Activated T-helper 2 cell treated with anti-CD3 and anti-CD28 coated beads, Interferon-gamma antibody, Interleukin-2, Interleukin-4, amounts not matched to agents 10 μg/mL and 5 μg/mL and 100 μg/mL, durations not matched to agents 14 hours and 24 hours and 36 hours (primary cell): ENCODE measurements at regions not wholly inside any gene's neighbourhood (a gene's known extent, or its start where the extent isn't known, plus 50 kb on each side); places are given as distances from the start of the nearest gene placed in this dataset.
"Not testable (repeated sequence)": the region's sequence is repeated elsewhere in the genome, so short reads cannot be mapped to it uniquely, and the experiment has no call there.

Source experiments
- DNase-seq: peaks from one replicate; pipeline ENCODE4 v3.0.0; 2021; ENCODE audit warnings: low spot score
- H3K27ac Mint-ChIP-seq: one replicate; pipeline ENCODE4 v1.8.0; 2021; ENCODE audit warnings: mixed read lengths
- H3K27me3 Mint-ChIP-seq: one replicate; pipeline ENCODE4 v1.8.0; 2021; ENCODE audit warnings: low read depth, mixed read lengths
- H3K36me3 Mint-ChIP-seq: one replicate; pipeline ENCODE4 v1.8.0; 2021; ENCODE audit warnings: low read depth, mixed read lengths
- H3K4me1 Mint-ChIP-seq: one replicate; pipeline ENCODE4 v1.8.0; 2021; ENCODE audit warnings: low read depth, mixed read lengths
- H3K4me3 Mint-ChIP-seq: one replicate; pipeline ENCODE4 v1.8.0; 2021; ENCODE audit warnings: low read depth, mild to moderate bottlenecking, moderate library complexity, mixed read lengths
- H3K9me3 Mint-ChIP-seq: one replicate; pipeline ENCODE4 v1.8.0; 2021; ENCODE audit warnings: mixed read lengths
- intact Hi-C: fragments of 100-400 bp; cut with micrococcal nuclease; formaldehyde crosslinking; loops from one replicate; pipeline ENCODE4 v1.15.1; 2023

DNA sequence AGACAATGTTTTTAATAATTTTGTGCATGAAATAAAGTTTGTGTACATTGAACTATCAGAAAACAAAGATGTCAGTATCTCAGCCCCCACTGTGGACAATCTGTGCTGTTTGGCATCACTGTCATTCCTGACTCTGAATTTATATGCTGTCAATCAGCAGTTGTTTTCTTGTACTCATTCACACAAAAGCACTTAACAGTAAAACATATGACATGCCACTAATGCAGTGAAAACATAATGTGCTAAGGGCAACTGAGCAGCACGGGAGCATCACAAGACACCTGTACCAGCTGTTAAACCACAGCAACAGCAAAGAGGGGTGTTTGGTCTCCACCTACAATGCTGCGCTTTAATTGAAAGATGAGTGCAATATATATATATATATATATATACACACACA is 647.8 kb upstream of the SLC35B3 start:
- Mint-ChIP-seq H3K4me1 (no peaks in the 10 kb centered on the region), H3K4me3 (no peak overlapping the region), H3K36me3 (no peaks in the 10 kb centered on the region), H3K9me3 (no peaks in the 10 kb centered on the region), H3K27ac (no peak overlapping the region), H3K27me3 (no peaks in the 10 kb centered on the region)
- DNase-seq: no peak
- intact Hi-C loops: no loop called here

DNA sequence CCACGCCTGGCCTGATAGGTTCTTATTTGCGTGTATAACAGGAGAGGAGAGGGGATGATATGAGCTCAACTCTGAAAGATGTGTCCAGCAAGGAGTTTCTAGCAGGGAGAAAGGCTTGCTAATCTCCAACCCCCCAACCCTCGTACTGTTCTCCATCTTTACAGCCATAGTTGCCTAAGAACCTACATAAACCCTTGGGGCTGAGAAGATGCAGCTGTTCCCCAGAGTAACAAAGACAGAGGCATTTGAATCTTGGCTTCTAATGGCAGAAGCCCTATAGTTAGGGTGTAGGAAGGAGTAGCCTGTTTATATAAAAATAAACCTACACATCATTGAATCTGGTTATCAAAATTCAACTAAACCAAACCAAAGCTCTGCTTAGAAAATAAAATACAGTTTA is 631.4 kb upstream of the SLC35B3 start:
- Mint-ChIP-seq H3K27me3 (no peaks in the 10 kb centered on the region), H3K27ac (no peak overlapping the region), H3K36me3 (no peaks in the 10 kb centered on the region), H3K4me1 (no peaks in the 10 kb centered on the region), H3K9me3 (no peaks in the 10 kb centered on the region), H3K4me3 (no peak overlapping the region)
- intact Hi-C loops: no loop called here
- DNase-seq: no peak

DNA sequence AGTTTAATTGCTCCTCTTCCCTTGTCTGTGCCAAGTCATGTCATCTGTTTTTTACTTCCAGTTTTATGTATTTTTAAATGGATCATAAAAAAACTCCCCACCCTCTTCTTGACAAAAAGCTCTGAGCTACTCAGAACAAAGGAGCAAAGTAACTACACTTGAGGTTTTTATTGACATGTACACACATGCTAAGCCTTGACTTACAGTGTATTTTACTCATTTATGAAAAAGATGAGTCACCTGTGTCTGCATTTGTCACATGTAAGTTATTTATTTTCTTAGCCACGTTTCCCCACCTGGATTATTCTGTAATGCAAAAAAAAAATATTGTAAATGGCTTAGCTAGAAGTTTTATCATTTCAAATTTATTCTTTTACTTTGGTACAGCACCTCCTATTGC is 628.8 kb upstream of the SLC35B3 start:
- intact Hi-C loops: no loop called here
- no peak for DNase-seq
- Mint-ChIP-seq H3K4me1 (no peaks in the 10 kb centered on the region), H3K27ac (no peak overlapping the region), H3K9me3 (no peaks in the 10 kb centered on the region), H3K27me3 (no peaks in the 10 kb centered on the region), H3K36me3 (no peaks in the 10 kb centered on the region), H3K4me3 (no peak overlapping the region)

DNA sequence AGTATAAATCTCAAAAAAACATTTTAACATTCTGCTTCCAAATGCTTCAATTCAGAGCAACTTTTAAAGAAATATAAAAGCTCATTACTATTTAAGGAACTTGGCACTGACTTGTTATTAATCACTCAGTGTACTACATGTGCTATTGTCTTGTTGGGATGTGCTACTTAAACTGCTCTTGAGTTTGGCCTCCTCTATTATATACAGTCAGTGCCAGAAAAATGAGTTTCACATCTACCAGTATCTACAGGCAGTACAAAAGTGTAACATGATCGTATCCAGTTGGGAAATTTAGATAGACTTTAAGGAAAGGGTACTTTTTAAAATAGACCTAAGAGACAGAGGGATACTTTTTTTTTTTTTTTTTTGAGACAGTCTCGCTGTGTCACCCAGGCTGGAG is 627.3 kb upstream of the SLC35B3 start:
- no peak overlapping the region for H3K27ac Mint-ChIP-seq
- DNase-seq: no peak
- no peaks in the 10 kb centered on the region for H3K9me3 Mint-ChIP-seq
- no peaks in the 10 kb centered on the region for H3K27me3 Mint-ChIP-seq
- H3K36me3 Mint-ChIP-seq: no peaks in the 10 kb centered on the region
- no peak overlapping the region for H3K4me3 Mint-ChIP-seq
- H3K4me1 Mint-ChIP-seq: no peaks in the 10 kb centered on the region
- intact Hi-C loops: no loop called here

DNA sequence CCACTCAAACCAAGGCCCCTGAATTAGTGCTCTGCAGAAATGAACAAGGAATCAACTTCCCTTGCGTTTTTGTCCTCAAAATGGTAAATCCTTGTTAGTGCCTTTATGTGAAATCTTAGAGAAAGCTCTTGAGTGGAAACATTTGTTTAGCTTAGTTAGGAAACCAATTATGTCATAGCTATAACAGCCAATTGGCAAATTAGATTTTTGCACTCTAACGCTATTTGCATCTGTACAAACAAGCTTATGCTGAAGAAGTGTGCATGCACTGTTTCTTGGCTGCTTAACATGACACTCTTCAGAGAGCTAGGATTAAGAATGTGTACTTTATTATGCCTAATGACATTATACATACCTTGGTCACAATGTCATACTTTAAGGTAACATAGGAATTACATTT is 622.6 kb upstream of the SLC35B3 start:
- Mint-ChIP-seq H3K4me1 (no peaks in the 10 kb centered on the region), H3K27ac (no peak overlapping the region), H3K9me3 (no peaks in the 10 kb centered on the region), H3K36me3 (no peaks in the 10 kb centered on the region), H3K4me3 (no peak overlapping the region), H3K27me3 (no peaks in the 10 kb centered on the region)
- intact Hi-C loops: no loop called here
- DNase-seq: no peak

DNA sequence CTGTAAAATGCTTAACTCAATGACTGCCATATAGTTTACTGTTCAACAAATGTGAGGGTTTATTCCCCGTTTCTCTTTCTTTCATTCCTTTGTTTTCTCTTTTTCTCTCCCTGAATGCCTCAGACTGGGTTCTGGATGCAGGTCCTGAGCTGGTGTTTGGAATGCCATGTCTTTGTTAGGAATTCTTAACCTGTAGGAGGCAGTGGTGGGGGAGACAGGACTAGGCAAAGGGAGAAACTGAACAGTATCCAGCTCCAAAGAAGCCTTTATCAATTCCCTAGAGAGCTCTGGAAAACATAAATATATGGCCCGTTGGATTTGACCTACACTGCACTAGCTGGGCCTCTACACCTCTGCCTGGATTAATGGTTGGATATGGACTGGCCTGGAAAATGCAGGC is 621.2 kb upstream of the SLC35B3 start:
- Mint-ChIP-seq H3K36me3 (no peaks in the 10 kb centered on the region), H3K27me3 (no peaks in the 10 kb centered on the region), H3K9me3 (no peaks in the 10 kb centered on the region), H3K4me3 (no peak overlapping the region), H3K27ac (no peak overlapping the region), H3K4me1 (no peaks in the 10 kb centered on the region)
- no peak for DNase-seq
- intact Hi-C loops: no loop called here

DNA sequence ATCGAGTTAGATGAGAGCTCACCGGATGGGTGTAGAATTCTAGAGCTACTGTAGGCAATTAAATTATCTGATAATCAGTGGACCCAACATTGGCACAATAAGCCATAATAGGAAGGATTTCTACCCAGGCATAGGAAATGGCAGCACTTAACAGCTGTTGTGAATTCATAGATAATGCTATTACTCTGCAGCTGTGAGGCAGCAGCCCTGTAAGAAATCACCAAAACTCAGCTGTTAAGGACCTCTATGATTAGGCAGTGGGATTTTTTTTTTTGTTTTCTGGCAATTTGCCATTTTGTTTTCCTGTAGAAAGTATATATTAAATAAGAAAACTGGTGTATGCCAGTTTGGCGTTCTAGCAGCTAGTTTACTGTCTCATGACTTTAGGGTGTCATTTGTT is 609.1 kb upstream of the SLC35B3 start:
- Mint-ChIP-seq H3K27me3 (no peaks in the 10 kb centered on the region), H3K4me3 (no peak overlapping the region), H3K9me3 (peaks cover 15% of the 10 kb centered on the region), H3K27ac (no peak overlapping the region), H3K4me1 (no peaks in the 10 kb centered on the region), H3K36me3 (no peaks in the 10 kb centered on the region)
- DNase-seq: no peak
- intact Hi-C loops: no loop called here

DNA sequence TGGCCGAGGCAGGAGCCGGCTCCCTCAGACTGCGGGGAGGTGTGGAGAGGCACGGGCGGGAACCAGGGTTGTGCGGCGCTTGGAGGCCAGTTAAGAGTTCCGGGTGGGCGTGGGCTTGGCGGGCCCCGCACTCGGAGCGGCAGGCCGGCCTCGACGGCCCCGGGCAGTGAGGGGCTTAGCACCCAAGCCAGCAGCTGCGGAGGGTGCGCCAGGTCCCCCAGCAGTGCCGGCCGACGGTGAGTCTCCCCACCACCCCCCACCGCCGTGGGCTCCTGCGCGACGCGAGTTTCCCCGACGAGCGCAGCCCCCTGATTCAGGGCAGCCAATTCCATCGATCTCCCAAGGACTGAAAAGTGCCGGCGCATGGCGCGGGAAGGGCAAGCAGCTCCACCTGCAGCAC is 605.4 kb upstream of the SLC35B3 start:
- no peak for DNase-seq
- Mint-ChIP-seq H3K9me3 (peaks cover 15% of the 10 kb centered on the region), H3K27me3 (no peaks in the 10 kb centered on the region), H3K4me1 (no peaks in the 10 kb centered on the region), H3K36me3 (no peaks in the 10 kb centered on the region), H3K4me3 (no peak overlapping the region), H3K27ac (no peak overlapping the region)
- intact Hi-C loops: no loop called here

DNA sequence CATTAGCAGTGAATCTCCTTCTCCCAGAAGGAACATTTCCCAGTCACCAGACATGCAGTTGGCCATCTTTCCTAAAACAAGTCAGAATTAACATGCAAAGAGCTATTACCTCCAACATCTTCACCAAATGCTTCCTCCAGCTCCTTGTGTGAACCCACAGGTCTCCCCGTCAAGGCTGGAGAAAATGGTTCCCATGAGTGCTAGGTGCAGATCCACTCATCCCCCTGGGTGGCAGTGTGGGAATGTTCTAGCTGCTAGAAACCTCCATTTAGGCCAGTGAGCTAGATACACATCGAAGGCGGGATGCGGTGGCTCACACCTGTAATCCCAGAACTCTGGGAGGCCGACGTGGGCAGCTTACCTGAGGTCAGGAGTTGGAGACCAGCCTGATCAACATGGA is 603.9 kb upstream of the SLC35B3 start:
- intact Hi-C loops: no loop called here
- no peak for DNase-seq
- Mint-ChIP-seq H3K27ac (no peak overlapping the region), H3K4me3 (no peak overlapping the region), H3K4me1 (no peaks in the 10 kb centered on the region), H3K27me3 (no peaks in the 10 kb centered on the region), H3K9me3 (peaks cover 15% of the 10 kb centered on the region), H3K36me3 (no peaks in the 10 kb centered on the region)

DNA sequence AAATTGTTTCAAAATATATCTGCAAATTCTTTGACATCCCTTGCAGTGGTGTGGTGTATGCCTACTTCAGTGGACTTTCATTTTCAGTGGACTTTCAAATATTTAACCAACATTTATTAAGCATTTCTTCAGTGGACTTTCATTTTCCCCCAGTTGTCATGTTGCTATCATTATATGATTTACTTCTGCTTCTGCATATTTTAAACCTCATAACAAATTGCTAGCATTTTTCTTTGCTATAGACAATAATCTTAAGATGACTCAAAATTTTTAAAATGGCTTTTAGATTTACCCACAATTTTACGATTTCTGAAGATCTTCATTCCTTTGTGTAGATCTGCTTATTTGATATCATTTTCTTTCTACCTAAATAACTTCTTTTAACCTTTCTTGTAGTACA is 592.7 kb upstream of the SLC35B3 start:
- intact Hi-C loops: no loop called here
- peaks cover 4% of the 10 kb centered on the region for H3K4me1 Mint-ChIP-seq
- DNase-seq: no peak
- H3K27ac Mint-ChIP-seq: no peak overlapping the region
- H3K27me3 Mint-ChIP-seq: peaks cover 3% of the 10 kb centered on the region
- no peaks in the 10 kb centered on the region for H3K36me3 Mint-ChIP-seq
- H3K4me3 Mint-ChIP-seq: no peak overlapping the region
- H3K9me3 Mint-ChIP-seq: no peaks in the 10 kb centered on the region

DNA sequence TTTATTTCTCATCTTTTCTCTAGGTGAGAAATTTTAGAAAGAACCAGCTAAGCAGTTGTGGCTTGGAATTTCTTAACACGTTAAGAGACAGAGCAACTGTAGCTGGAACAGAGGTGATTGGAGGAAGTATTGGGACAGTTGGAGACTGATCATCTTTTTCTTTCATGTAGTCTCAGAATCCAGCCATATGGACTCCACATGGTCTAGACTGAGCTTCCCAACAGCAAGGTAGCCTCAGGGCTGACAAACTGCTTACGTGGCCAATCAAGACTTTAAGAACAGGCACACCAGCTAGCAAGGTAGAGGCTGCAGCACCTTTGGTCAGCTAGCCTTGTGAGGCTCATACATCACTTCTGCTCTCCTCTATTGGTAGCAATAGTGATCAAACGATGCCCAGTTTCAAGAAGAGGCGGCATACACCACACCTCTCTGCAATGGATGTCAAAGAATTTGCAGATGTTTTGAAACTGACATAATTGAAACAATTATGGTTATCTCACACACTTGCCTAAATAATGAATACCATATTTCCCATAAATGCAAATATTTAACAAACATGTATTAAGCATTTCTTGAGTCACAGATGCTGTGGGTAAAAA is 590.5 kb upstream of the SLC35B3 start:
- no peaks in the 10 kb centered on the region for H3K9me3 Mint-ChIP-seq
- H3K4me1 Mint-ChIP-seq: peaks cover 4% of the 10 kb centered on the region
- intact Hi-C loops: no loop called here
- DNase-seq: no peak
- H3K27me3 Mint-ChIP-seq: peaks cover 3% of the 10 kb centered on the region
- H3K4me3 Mint-ChIP-seq: no peak overlapping the region
- H3K27ac Mint-ChIP-seq: no peak overlapping the region
- H3K36me3 Mint-ChIP-seq: no peaks in the 10 kb centered on the region

DNA sequence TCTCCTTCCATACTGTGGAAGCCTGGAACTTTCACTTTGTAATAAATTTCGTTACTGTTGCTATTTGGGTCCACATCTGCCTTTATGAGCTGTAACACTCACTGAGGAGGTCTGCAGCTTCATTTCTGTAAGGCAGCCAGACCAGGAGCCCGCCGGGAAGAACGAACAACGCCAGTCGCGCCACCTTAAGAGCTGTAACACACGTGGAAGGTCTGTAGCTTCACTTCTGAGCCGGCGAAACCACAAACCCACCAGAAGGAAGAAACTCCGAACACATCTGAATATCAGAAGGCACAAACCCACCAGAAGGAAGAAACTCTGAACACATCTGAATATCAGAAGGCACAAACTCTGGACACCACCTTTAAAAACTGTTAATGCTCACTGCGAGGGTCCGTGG is 589.9 kb upstream of the SLC35B3 start:
- H3K36me3 Mint-ChIP-seq: no peaks in the 10 kb centered on the region
- peaks cover 3% of the 10 kb centered on the region for H3K27me3 Mint-ChIP-seq
- H3K9me3 Mint-ChIP-seq: no peaks in the 10 kb centered on the region
- DNase-seq: no peak
- no peak overlapping the region for H3K27ac Mint-ChIP-seq
- peak overlapping the region; percentile 34 for H3K4me3 Mint-ChIP-seq
- H3K4me1 Mint-ChIP-seq: peaks cover 4% of the 10 kb centered on the region
- intact Hi-C loops: no loop called here

DNA sequence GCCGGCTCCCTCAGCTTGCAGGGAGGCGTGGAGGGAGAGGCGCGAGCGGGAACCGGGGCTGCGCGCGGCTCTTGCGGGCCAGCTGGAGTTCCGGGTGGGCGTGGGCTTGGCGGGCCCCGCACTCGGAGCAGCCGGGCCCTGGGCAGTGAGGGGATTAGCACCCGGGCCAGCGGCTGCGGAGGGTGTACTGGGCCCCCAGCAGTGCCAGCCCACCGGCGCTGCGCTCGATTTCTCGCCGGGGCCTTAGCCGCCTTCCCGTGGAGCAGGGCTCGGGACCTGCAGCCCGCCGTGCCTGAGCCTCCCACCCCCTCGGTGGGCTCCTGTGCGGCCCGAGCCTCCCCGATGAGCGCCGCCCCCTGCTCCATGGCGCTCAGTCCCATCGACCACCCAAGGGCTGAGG is 588.9 kb upstream of the SLC35B3 start:
- H3K36me3 Mint-ChIP-seq, H3K27ac Mint-ChIP-seq, H3K9me3 Mint-ChIP-seq, H3K27me3 Mint-ChIP-seq, DNase-seq, intact Hi-C loops, H3K4me1 Mint-ChIP-seq, H3K4me3 Mint-ChIP-seq: not testable (repeated sequence)

DNA sequence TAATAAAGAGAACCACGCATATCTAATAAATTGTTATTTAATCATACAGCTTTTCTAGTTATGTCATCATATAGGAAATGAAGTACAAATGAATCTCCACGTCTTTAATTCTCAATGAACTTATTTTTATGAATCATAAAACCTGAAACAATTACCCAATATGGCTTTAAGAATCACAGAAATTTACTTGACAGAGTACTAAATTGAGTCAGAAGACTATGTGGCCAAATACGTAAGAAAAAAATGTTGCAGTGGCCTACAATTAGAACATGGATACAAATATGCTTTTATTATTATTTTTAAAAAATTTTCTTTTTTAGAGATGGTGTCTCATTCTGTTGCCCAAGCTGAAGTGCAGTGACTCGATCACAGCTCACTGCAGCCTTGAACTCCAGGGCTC is 584.7 kb upstream of the SLC35B3 start:
- intact Hi-C loops: no loop called here
- Mint-ChIP-seq H3K36me3 (no peaks in the 10 kb centered on the region), H3K9me3 (no peaks in the 10 kb centered on the region), H3K4me3 (no peak overlapping the region), H3K4me1 (peaks cover under 1% of the 10 kb centered on the region), H3K27me3 (no peaks in the 10 kb centered on the region), H3K27ac (no peak overlapping the region)
- no peak for DNase-seq
